22Rv1 (cell line): ENCODE measurements at regions not wholly inside any gene's neighbourhood (a gene's known extent, or its start where the extent isn't known, plus 50 kb on each side); places are given as distances from the start of the nearest gene placed in this dataset.

Experiments used
- ZFX ChIP-seq: fragments of 450-650 bp; IDR thresholded peaks from 2 replicates; pipeline ENCODE4 v1.6.1; 2017; ENCODE audit warnings: antibody characterized with exemption, borderline replicate concordance
- TF ChIP-seq, protein P1 (sequence below): fragments of 450-650 bp; IDR thresholded peaks from 2 replicates; pipeline ENCODE4 v1.5.1; 2017; ENCODE audit warnings: mild to moderate bottlenecking

GRCh38 chr19:30930941-30931706 lies 418.1 kb downstream of the TSHZ3 start:
- TF ChIP-seq, protein P1, sequence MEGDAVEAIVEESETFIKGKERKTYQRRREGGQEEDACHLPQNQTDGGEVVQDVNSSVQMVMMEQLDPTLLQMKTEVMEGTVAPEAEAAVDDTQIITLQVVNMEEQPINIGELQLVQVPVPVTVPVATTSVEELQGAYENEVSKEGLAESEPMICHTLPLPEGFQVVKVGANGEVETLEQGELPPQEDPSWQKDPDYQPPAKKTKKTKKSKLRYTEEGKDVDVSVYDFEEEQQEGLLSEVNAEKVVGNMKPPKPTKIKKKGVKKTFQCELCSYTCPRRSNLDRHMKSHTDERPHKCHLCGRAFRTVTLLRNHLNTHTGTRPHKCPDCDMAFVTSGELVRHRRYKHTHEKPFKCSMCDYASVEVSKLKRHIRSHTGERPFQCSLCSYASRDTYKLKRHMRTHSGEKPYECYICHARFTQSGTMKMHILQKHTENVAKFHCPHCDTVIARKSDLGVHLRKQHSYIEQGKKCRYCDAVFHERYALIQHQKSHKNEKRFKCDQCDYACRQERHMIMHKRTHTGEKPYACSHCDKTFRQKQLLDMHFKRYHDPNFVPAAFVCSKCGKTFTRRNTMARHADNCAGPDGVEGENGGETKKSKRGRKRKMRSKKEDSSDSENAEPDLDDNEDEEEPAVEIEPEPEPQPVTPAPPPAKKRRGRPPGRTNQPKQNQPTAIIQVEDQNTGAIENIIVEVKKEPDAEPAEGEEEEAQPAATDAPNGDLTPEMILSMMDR, result no peak
- TF ChIP-seq ZFX, result no peak
